NOMO-1 treated with dmso at 0.1 percent for 144 hours (cell line): ENCODE measurements at regions not wholly inside any gene's neighbourhood (a gene's known extent, or its start where the extent isn't known, plus 50 kb on each side); places are given as distances from the start of the nearest gene placed in this dataset.

Experiments used
- DNase-seq: peaks from one replicate; lab custom pipeline; 2025; ENCODE audit not compliant: unreplicated experiment; lab: John Stamatoyannopoulos, UW

DNA sequence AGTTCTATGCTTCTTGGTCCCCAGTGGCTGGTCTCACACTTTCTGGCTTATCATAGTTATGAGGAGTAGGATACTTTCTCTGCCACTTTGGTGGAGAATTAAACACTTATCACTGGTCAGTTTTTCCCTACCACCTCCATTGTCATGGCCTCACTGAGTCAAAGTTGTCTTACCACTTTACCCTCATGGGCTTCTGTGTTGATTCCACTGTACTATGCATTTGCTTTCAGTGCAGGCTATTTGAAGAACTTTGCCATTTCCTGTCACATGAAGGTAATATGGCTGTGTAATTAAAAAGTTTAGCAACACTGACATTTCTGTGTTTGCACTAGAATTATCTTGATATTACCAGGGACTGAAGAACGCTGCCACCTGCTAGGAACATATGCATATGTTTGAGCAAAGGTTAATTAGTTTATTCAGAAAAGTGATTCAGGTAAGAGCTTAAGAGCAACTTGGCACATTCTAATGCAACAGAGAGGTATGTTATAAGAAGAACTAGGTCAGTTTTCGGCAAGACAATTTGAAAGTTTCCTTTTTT, 377.3 kb downstream of the PDCD6IP start:
- DNase-seq: no peak

GRCh38 chr3:34176723-34177122, 378.3 kb downstream of the PDCD6IP start:
- no peak for DNase-seq

DNA sequence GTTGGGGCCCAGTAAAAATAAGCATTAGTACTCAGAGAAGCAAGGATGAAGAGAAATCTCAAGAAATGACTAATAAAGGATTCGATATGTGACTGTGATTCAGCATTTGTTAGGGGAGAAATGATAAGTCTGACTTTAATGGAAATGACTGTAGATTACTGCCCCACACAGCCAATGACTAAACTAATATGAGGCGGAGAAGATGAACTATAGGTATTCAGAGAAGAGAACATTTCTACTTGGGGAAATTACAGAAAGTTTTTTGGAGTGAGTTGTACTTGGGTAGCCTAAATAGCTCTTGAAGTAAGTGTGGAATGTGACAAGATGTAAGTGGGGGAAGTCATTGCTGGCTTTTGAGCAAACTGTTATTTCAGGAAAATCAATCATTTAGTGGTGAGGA, 380.0 kb downstream of the PDCD6IP start:
- no peak for DNase-seq

- no peak for DNase-seq
Measured at GRCh38 chr3:34179716-34180115, 381.3 kb downstream of the PDCD6IP start.

DNA sequence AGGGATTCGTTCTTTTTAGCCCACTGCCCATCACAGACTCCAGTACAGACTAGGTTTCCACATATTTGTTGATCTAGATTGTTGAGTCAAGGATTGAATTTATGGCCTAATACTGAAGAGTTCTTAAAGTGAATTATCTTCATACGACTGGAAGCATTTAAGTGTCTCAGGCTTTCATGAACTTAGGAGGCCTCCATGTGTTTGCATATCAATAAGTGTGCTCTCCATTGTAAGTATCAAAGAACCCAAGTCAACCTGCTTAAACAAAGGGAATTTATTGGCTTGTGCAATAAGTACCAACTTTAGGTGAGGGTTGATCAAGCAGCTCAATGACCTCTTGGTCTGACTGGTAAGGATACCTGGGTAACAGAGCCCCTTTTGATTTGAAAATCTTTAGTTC, 382.1 kb downstream of the PDCD6IP start:
- DNase-seq: no peak

GRCh38 chr3:34183114-34183513, 384.7 kb downstream of the PDCD6IP start:
- DNase-seq: no peak

DNA sequence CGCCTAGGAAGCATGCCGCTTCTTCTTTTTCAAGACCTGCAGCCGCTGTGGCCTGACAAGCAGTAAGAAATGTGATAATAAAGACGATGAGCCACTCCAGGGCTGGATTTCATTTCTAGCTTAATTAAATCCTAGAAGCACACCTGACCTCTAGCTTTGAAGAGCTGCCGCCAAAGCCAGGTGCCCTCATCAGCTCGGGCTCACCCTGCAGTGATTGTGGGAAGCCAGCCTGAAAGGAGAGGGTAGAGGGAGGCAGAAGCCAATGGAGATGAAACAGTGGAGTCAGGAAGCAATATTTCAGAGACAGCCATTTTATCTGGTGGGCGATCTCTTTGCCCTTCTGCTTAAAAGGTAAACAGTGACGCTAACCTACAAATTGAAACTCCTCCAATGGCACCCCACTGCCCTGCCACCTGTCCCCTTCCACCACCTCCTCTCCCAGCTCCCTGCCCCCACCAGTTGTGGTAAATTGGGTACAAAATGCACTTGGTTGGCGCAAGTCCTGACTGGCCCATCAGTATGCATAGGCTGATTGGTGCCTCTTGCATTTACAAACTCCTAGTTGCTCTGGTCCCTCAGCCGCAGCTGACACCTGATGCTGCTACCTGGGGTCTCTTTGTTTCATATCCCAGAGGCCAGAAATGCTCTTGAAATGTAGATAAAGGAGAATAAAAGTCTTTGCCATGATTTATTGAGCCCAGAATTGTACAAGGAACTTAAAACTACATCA, 385.3 kb downstream of the PDCD6IP start:
- DNase-seq: no peak

DNA sequence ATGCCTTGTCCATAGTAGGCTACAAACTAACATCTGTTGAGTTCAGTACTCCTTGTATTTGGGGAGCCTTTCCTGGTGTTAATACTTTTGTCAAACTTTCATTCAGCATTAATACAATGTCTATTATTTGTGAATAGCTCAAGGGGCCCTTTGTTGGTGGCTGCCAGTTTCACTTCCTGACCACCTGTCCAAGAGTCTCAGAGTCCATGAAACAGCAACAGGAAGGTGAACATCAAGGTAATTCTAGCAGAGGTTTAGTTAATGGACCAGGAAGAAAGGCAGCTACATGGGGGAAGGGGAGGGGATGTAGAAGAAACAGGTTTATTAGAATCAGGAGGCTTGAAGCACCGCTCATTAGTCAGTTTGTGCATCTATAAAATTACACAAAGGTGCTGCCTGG, 386.9 kb downstream of the PDCD6IP start:
- no peak for DNase-seq

DNA sequence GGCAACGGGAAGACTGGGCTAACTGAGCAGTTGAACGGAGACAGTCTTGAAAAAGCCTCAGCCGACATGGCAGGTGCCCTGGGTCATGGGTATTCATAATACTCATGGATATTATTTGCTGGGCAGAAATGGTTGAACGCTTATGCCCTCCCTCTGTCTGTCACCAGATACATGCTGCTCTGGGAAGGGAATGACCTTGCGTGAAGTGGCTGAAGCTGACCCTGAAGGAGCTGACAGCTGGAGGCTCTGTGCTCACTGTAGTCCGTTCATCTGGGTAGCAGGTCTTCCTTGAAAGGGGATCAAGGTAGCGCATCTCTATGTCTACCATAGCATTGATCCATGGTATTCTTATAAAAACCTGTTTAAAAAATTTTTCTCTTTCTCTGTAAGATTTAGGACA, 390.7 kb downstream of the PDCD6IP start:
- DNase-seq: no peak

- no peak for DNase-seq
Measured at GRCh38 chr3:34196914-34197313, 398.5 kb downstream of the PDCD6IP start.

- no peak for DNase-seq
Measured at GRCh38 chr3:34198309-34198708, 399.9 kb downstream of the PDCD6IP start.

DNA sequence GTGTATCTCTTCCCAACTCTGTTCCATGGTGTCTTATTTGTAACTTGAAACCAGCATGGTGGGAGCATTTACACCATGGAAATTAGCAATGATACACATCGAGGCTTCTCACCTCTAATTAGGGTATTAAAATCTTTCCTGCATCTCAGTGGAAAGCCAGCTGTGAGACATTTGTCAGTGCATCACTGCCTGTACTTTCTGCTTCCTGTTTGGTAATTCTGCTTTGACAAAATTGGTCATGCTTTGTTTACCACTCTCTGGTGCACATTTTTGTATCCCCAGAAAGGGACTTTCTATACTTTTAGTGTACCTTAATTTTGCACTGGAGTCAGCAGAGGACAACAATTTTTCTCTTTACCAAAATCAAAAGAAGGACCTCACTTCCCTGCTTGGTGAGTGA, 402.1 kb downstream of the PDCD6IP start:
- no peak for DNase-seq

DNA sequence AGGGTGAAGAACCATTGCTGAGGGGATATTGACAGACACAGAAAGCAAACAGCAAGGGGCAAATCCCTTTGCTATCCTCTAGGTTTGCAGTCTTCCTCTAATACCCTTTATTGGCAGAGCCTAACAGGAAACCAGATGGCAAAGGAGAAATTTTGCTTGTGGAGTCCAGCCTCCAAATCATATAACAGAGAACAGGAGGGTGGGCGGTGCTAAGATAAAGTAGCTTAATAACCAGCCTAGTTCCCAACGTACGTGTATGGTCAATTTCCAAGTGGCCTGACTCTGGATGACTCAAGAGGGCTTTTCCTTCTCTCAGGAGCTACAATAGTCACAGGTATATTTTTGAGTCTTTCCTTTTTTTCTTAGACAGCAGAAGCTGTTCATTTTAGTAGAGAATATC, 404.5 kb downstream of the PDCD6IP start:
- DNase-seq: no peak

DNA sequence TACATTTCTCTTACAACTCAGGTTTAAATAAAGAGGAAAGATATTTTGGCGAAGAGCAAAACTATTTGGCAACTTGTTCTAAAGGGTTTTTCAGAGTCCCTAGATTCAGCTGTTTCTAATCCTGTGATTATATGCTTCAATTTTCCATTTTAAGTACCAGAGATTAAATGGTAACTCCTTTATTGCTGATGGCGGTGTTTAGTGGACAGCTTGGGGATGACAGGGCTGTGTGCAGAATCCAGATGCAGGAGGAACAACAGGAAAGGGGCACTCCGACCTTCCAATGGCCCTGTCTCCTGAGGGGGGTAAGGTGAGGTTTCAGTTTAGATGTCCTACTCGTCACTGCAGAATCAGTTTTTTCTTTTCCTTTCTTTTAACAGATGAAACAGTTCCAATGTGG, 405.0 kb downstream of the PDCD6IP start:
- no peak for DNase-seq

DNA sequence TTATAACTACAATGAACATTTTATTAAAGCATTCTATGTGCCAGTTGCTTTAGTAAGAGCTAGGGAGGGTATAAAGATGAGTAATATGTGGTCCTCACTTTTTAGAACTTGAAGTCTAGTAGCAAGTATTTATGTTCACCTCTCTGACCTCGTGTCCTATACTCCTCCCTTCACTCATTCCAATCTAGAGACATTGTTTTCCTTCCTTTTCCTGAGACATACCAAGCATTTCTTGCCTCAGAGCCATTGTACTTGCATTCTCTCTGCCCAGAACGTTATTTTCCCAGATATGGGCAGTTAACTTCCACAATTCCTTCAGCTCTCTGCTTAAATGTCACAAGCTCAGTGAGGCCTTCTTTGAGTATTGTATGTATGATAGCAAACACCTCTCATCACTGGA, 408.6 kb downstream of the PDCD6IP start:
- DNase-seq: no peak

DNA sequence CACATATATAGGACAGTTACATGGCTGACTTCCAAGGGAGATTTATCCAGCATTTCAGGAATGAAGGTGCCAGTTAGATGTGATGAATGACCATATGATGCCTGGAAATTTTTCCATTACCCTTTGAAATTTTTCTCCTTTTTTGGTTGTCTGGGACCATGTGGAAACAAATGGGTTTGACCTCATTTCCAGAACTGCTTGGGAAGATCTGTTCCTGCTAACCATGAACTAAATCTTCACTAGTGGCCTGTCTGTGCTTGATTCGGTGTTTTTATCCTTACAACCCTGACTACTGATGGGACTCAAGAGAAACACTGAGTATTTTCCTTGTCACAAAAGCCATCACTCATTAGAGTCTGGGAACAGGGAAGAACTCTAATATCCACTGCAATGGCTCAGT, 409.4 kb downstream of the PDCD6IP start:
- no peak for DNase-seq

DNA sequence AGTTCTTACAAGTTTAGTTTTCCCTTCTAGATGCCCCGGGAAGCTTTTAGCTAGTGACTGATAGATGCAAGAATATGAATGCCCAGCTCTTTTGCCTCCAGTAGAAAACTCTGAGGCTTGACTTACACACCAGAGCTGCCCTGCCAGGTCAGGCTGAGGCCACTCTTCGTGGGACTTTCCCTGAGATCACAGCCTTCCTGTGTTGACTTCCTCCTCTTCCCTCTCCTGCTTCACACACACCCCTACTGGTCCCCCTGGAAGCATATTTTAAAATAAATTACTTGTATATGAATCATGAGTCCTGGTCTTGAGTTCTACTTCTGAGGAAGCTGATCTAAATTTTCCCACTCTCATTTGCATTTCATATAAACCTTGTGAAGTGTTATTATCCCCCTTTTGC, 413.7 kb downstream of the PDCD6IP start:
- no peak for DNase-seq

DNA sequence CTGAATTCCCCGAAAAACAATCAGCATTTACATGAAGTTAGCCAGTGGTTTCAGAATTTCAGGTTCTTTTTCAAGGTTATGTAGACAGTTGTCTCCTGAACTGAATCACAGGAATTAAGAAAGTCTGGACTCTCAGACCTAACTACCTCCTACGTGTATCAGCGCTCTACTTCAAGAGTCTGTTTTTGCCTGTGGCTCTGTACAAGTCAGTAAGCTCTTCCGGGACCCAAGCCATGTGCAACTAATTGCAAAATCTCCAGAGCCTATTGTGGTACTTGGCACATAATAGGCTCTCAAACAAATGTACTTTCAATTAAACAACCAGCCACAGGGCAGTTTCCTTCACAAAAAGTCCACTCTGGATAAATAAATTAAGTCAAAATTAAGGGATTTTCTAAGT, 414.2 kb downstream of the PDCD6IP start:
- no peak for DNase-seq

DNA sequence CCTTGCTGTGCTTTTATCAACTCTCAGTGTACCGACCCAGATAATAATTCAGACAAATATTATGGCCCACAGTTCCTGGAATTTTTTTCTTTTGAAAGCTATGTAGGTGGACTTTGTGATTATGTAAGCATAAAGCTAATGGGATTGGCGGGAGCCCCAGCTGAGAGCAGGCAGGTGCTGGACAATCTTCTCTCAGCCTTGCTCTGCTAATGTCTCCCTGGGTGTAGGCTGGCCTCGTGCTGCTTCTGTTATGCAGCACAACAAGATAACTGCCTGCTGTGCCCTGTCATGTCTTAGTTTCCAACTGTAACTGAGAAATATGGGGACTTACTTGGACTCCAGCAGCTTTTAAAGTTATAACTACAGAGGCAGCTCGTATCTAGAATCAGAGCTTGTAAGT, 415.0 kb downstream of the PDCD6IP start:
- DNase-seq: no peak

DNA sequence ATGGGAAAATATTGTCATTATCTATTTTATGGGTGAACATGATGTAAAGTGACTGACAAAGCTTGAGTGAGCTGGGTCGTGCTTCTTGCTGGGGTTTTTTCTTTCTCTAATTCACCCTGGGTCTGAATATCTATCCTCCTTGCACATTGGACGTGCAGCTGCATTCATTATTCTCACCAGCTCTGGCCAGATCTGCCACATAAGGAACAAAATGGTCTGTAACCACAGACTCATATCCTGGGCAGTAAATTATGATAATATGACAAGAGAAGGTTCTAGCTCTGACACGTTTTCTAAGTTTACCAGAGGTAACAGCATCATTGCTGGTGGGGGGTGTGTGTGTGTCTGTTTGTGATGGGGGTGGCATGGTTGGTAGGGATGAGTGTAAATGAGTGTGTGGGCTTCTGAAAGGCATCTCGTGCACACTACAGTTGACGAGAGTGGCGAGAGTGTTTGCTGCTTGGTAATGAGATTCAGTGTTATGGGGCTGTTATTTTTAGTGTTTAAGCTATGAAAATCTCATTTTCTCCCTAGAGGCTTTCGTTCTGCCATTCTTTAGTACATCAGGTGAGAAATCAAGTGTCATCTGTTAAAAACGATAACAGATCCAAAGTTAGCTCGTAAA, 418.4 kb downstream of the PDCD6IP start:
- DNase-seq: no peak

DNA sequence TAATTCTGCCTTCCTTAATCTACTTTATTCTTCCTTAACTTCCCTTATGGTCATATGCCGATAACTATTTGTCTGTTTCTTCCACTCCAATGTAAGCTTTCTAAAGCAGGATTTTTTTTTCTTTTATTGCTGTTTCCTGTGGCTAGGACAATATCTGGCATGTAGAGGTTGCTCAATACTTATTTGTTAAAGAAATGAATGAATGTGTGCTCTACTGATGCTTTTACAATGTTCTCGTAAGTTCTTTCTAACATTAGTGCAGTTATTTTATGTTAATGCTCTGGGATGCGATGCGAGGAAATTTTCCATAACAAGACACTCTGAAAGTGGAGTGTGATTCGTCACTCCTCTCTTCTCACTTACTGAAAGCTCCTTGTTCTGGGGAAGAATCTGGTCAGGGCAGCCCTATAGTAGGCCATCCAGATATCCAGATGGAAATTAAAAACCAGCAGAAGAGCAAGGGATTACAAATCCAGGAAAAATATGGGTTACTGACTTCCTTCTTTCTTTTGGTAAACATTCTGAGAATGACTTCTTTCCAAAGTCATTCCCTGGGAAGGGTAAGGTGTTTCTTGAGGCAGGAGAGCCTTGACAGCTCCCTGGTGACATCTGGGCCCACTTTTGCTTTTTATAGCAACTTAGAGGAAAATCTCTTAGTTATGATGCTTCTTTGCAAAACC, 420.4 kb downstream of the PDCD6IP start:
- DNase-seq: no peak

DNA sequence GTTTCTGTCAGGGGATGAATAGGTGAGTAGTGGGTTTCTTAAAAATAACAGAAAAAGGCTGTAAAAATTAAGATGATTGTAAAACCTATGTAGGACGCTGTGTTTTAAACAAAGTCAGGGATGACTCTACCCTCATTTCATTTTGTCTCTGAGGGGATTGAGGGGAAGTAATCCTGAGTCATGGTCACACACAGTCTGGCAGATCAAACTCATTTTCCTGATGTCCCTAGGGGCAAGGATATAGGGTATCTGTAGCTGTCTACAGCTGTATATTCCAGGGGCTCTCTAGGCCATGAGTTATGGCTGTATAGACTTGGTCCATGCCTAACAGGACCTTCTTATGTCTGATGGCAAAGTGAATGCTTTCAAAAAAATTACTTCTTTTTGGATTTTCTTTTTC, 421.1 kb downstream of the PDCD6IP start:
- DNase-seq: no peak
